Vagina (tissue), 2 donors: ENCODE measurements at regions not wholly inside any gene's neighbourhood (a gene's known extent, or its start where the extent isn't known, plus 50 kb on each side); places are given as distances from the start of the nearest gene placed in this dataset.

Experiments used
- CTCF ChIP-seq, 3 experiments: fragments of 450-650 bp in 2 of 3; fragments of 200-600 bp in 1 of 3; sonication (generic) in 1 of 3; IDR thresholded peaks; one replicate each; pipeline ENCODE4 v1.5.1; 2017 to 2019; ENCODE audit warnings: antibody characterized with exemption in 3 of 3, mild to moderate bottlenecking in 2 of 3, moderate library complexity in 2 of 3
- POLR2A ChIP-seq, 2 donors: fragments of 450-650 bp; IDR thresholded peaks; one replicate each; pipeline ENCODE4 v1.6.1; 2017; ENCODE audit warnings: antibody characterized with exemption in 2 of 2, mild to moderate bottlenecking in 2 of 2, moderate library complexity in 2 of 2

GRCh38 chr4:56134266-56134665 lies 185.5 kb downstream of the CEP135 start:
- no peak for TF ChIP-seq POLR2A (IDR thresholded peaks at IDR 0.05)
- TF ChIP-seq CTCF (IDR thresholded peaks at IDR 0.05) = no peak
